ENCODE measurements at regions not wholly inside any gene's neighbourhood (a gene's known extent, or its start where the extent isn't known, plus 50 kb on each side); places are given as distances from the start of the nearest gene placed in this dataset.
"Not testable (repeated sequence)": the region's sequence is repeated elsewhere in the genome, so short reads cannot be mapped to it uniquely, and the experiment has no call there.

GRCh38 chr6:62982951-62983350 is 228.3 kb upstream of the FKBP1C start (continued):
- TF ChIP-seq SALL2 (tag by site-specific recombination; IDR thresholded peaks at IDR 0.05; ENCODE audit: borderline replicate concordance), result no peak

DNA sequence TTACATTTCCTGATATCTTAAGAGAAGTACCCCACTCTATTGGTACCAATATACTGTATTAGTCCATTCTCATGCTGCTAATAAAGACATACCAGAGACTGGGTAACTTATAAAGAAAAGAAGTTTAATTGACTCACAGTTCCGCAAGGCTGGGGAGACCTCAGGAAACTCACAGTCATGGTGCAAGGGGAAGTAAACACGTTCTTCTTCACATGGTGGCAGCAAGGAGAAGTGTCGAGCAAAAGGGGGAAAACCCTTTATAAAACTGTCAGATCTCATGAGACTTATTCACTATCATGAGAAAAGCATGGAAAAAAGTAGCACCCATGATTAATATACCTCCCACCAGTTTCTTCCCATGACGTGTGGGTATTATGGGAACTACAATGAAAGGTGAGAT is 219.6 kb upstream of the FKBP1C start:
- CTCF ChIA-PET; H3K27ac ChIP-seq (ENCODE audit: extremely low read depth, low read depth, low read length); H3K36me3 ChIP-seq (ENCODE audit: control insufficient read depth in 2 of 2, insufficient read depth in 1 of 2, low read length in 2 of 2); H3K9me3 ChIP-seq (ENCODE audit: control insufficient read depth, insufficient read depth, low read depth, low read length); POLR2A ChIA-PET; H3K4me3 ChIP-seq (ENCODE audit: low read depth, low read length); H3K4me1 ChIP-seq (ENCODE audit: control insufficient read depth, insufficient read depth, low read length): not testable (repeated sequence)

- no peaks in the 10 kb centered on the region for H3K4me1 ChIP-seq (ENCODE audit: control insufficient read depth, insufficient read depth, low read length)
- no peaks in the 10 kb centered on the region for H3K9me3 ChIP-seq (ENCODE audit: control insufficient read depth, insufficient read depth, low read depth, low read length)
- H3K27ac ChIP-seq (ENCODE audit: extremely low read depth, low read depth, low read length), result no peak overlapping the region
- H3K4me3 ChIP-seq (ENCODE audit: low read depth, low read length), result no peak overlapping the region
- CTCF ChIA-PET, result no interaction called here
- POLR2A ChIA-PET, result no interaction called here
- no peaks in the 10 kb centered on the region for H3K36me3 ChIP-seq (ENCODE audit: control insufficient read depth in 2 of 2, insufficient read depth in 1 of 2, low read length in 2 of 2)
- no peak for TF ChIP-seq ZNF518A (tag by site-specific recombination; conservative IDR thresholded peaks at IDR 0.05; ENCODE audit: low read depth)
- TF ChIP-seq ZNF549 (tag by site-specific recombination; IDR thresholded peaks at IDR 0.05), result no peak
- TF ChIP-seq ZNF16 (tag by site-specific recombination; IDR thresholded peaks at IDR 0.05; ENCODE audit: low read depth), result no peak
- TF ChIP-seq ZNF132 (tag by site-specific recombination; IDR thresholded peaks at IDR 0.05; ENCODE audit: borderline replicate concordance), result no peak
- no peak for TF ChIP-seq ZNF221 (tag by site-specific recombination; IDR thresholded peaks at IDR 0.05; ENCODE audit: borderline replicate concordance)
- TF ChIP-seq ZNF660 (tag by site-specific recombination; IDR thresholded peaks at IDR 0.05), result no peak
- TF ChIP-seq ZNF184 (tag by site-specific recombination; IDR thresholded peaks at IDR 0.05), result no peak
- no peak for TF ChIP-seq ZFHX2 (tag by site-specific recombination; conservative IDR thresholded peaks at IDR 0.05)
- no peak for TF ChIP-seq AEBP2 (tag by site-specific recombination; IDR thresholded peaks at IDR 0.05; ENCODE audit: borderline replicate concordance)
Observed at GRCh38 chr6:62993951-62994350, 217.3 kb upstream of the FKBP1C start.

GRCh38 chr6:62998022-62998421 is 213.2 kb upstream of the FKBP1C start:
- Histone ChIP-seq H3K9me3 (ENCODE audit: control insufficient read depth, insufficient read depth, low read depth, low read length) (no peaks in the 10 kb centered on the region), H3K27ac (ENCODE audit: extremely low read depth, low read depth, low read length) (no peak overlapping the region), H3K4me3 (ENCODE audit: low read depth, low read length) (no peak overlapping the region), H3K4me1 (ENCODE audit: control insufficient read depth, insufficient read depth, low read length) (no peaks in the 10 kb centered on the region), H3K36me3 (ENCODE audit: control insufficient read depth in 2 of 2, insufficient read depth in 1 of 2, low read length in 2 of 2) (no peaks in the 10 kb centered on the region)
- CTCF ChIA-PET, result no interaction called here
- TF ChIP-seq MZF1 (tag by site-specific recombination; IDR thresholded peaks at IDR 0.05; ENCODE audit: borderline replicate concordance), result no peak
- POLR2A ChIA-PET, result no interaction called here

- POLR2A ChIA-PET; H3K27ac ChIP-seq (ENCODE audit: extremely low read depth, low read depth, low read length); H3K4me1 ChIP-seq (ENCODE audit: control insufficient read depth, insufficient read depth, low read length); H3K36me3 ChIP-seq (ENCODE audit: control insufficient read depth in 2 of 2, insufficient read depth in 1 of 2, low read length in 2 of 2); H3K4me3 ChIP-seq (ENCODE audit: low read depth, low read length); CTCF ChIA-PET; H3K9me3 ChIP-seq (ENCODE audit: control insufficient read depth, insufficient read depth, low read depth, low read length): not testable (repeated sequence)
Observed at GRCh38 chr6:62999242-62999641, 212.0 kb upstream of the FKBP1C start.
